Pancreas (tissue), 10 donors: ENCODE measurements at regions not wholly inside any gene's neighbourhood (a gene's known extent, or its start where the extent isn't known, plus 50 kb on each side); places are given as distances from the start of the nearest gene placed in this dataset.

Source experiments
- ATAC-seq, 4 donors: fragments of 200-7000 bp; cut with Tn5 transposase; one replicate each; pipeline versions ENCODE4 v1.8.0 to v1.9.1; 2020; ENCODE audit warnings: mild to moderate bottlenecking in 4 of 4, moderate library complexity in 4 of 4
- DNase-seq, 6 donors: peaks; one replicate each; pipeline ENCODE4 v3.0.0-alpha.2; 2020
- FAIRE-seq: peaks from 2 replicates; lab custom pipeline; 2012; peaks lifted over from hg19 to GRCh38; lab: Jason Lieb, UNC
- H3K27ac ChIP-seq, 4 donors: fragments of 200-600 bp; sonication (generic); 1 replicate in 3 of 4; 2 replicates in 1 of 4; pipeline versions ENCODE4 v1.5.0 to v1.8.0; 2020
- H3K27me3 ChIP-seq, 4 donors: fragments of 200-600 bp; one replicate each; pipeline ENCODE4 v1.8.0; 2021
- H3K36me3 ChIP-seq, 3 donors: fragments of 200-600 bp; sonication (generic) in 1 of 3; one replicate each; pipeline versions ENCODE4 v1.5.0 to v1.8.0; 2020 to 2021
- H3K4me1 ChIP-seq, 3 donors: fragments of 200-600 bp; one replicate each; pipeline ENCODE4 v1.8.0; 2021
- H3K4me3 ChIP-seq, 4 donors: fragments of 200-600 bp; sonication (generic) in 2 of 4; one replicate each; pipeline versions ENCODE4 v1.5.0 to v1.8.0; 2020 to 2021
- H3K9me3 ChIP-seq, 4 donors: fragments of 200-600 bp; one replicate each; pipeline ENCODE4 v1.8.0; 2021
- whole genome bisulfite sequencing, 2 donors: extraction: QIAGEN DNeasy Blood & Tissue Kit; methylation state at CpG; one replicate each; pipeline ENCODE4 v1.1.7; 2013; 5-methylcytosine and 5-hydroxymethylcytosine counted together
- intact Hi-C, 3 donors: fragments of 100-400 bp; cut with DNase I; formaldehyde crosslinking; loops; one replicate each; pipeline versions ENCODE4 v1.11.1 to v1.14.2; 2022
- TF ChIP-seq, protein P1 (sequence below), 4 donors: fragments of 200-600 bp; sonication (generic) in 3 of 4; IDR thresholded peaks; one replicate each; pipeline versions ENCODE4 v1.5.0 to v1.8.0; 2021; ENCODE audit warnings: antibody characterized with exemption in 4 of 4
- donor health status: healthy with polysubstance abuse.
- donor health status: DM: no; HTN: no; CAD: no; lungs with moderate emphysema.
- donor health status: DM: no; HTN: no; CAD: no.
- donor health status: control.
- donor health status: control.
- donor health status: Bipolar disorder and iron deficiency.
- donor health status: DM: yes; HTN: yes; CAD: no.
- donor health status: DM: no; HTN: no; CAD: no.
- donor health status: DM: no; HTN: no; CAD: no.
- donor health status: DM: yes; HTN: yes; CAD: no.

DNA sequence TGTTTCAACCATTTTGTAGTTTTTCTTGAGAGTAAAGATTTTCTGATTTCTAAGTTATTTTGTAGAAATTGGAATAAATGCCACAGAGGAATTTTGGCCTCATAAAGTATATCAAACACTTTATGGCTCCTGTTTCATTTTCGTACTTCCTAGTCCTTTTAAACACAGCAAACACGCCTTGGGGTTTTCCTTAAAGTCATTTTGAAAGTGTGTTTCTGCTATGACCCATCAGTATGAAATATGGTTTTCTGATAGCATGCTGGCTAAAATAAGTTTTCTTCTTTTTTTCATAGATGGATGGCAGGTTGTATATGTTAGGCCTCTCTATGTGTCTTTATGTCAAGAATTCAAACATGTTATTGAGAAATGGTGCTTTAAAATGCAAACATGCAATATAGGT lies 940.1 kb upstream of the TMPRSS15 start:
- no peak for ATAC-seq
- FAIRE-seq: no peak
- intact Hi-C loops: no loop called here
- WGBS, 2 donors: 77 to 86% methylated on average over 2 of the region's 2 CpGs
- H3K9me3 ChIP-seq: no peaks in the 10 kb centered on the region
- TF ChIP-seq, protein P1, sequence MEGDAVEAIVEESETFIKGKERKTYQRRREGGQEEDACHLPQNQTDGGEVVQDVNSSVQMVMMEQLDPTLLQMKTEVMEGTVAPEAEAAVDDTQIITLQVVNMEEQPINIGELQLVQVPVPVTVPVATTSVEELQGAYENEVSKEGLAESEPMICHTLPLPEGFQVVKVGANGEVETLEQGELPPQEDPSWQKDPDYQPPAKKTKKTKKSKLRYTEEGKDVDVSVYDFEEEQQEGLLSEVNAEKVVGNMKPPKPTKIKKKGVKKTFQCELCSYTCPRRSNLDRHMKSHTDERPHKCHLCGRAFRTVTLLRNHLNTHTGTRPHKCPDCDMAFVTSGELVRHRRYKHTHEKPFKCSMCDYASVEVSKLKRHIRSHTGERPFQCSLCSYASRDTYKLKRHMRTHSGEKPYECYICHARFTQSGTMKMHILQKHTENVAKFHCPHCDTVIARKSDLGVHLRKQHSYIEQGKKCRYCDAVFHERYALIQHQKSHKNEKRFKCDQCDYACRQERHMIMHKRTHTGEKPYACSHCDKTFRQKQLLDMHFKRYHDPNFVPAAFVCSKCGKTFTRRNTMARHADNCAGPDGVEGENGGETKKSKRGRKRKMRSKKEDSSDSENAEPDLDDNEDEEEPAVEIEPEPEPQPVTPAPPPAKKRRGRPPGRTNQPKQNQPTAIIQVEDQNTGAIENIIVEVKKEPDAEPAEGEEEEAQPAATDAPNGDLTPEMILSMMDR (IDR thresholded peaks at IDR 0.05): no peak
- no peaks in the 10 kb centered on the region for H3K36me3 ChIP-seq
- no peaks in the 10 kb centered on the region for H3K4me1 ChIP-seq
- DNase-seq: no peak
- no peak overlapping the region for H3K4me3 ChIP-seq
- H3K27me3 ChIP-seq: no peaks in the 10 kb centered on the region
- no peak overlapping the region for H3K27ac ChIP-seq

DNA sequence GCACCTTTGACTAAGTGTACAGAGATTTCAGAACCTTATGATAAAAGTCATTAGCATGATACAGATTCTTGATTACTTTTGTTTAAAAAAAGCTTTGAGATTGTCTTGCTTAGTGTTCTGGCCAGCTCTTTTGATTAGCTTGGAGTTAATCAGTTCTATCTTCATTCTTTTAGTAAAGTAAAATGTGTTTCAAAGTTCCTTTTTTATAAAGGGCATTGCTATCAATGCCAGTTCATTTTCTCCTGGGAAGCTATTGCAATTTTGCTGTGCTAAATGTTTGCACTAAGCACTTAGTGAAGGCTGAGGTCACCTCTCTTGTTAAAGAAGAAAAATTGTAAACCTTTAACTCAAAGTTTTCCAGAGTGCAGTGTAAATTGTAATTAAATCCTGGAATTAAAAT lies 946.7 kb upstream of the TMPRSS15 start:
- no peaks in the 10 kb centered on the region for H3K9me3 ChIP-seq
- TF ChIP-seq, protein P1 (IDR thresholded peaks at IDR 0.05): no peak
- H3K4me3 ChIP-seq: no peak overlapping the region
- H3K27ac ChIP-seq: no peak overlapping the region
- no peaks in the 10 kb centered on the region for H3K36me3 ChIP-seq
- no peak for DNase-seq
- no peaks in the 10 kb centered on the region for H3K27me3 ChIP-seq
- peaks cover 0 to 7% (median 0%) of the 10 kb centered on the region in 3 donors for H3K4me1 ChIP-seq
- no peak for FAIRE-seq
- ATAC-seq: no peak
- intact Hi-C loops: no loop called here

DNA sequence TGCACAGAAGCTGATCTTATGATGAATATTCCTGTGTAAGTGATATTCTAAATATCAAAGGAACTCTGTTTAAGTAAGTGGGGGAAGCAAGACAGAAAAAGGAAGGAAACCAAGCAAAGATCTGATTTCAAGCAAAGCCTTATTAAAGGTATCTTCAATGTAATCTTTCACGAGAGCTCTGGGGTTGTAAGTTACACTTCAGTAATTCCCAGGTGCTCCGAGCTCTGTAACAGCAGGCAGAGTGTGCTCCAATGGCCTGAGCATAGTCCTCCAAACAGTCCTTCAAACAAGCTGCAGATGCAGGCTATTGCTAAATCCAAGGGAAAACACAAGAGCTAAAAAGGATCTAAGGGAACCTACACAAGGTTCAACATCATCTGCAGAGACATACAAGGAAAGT lies 949.7 kb upstream of the TMPRSS15 start:
- Histone ChIP-seq H3K9me3 (no peaks in the 10 kb centered on the region), H3K27me3 (no peaks in the 10 kb centered on the region), H3K4me3 (no peak overlapping the region), H3K27ac (no peak overlapping the region), H3K36me3 (no peaks in the 10 kb centered on the region), H3K4me1 (peaks cover 0 to 7% (median 0%) of the 10 kb centered on the region in 3 donors)
- TF ChIP-seq, protein P1 (IDR thresholded peaks at IDR 0.05): no peak
- ATAC-seq: no peak
- WGBS, 2 donors: 67 to 77% methylated on average over 2 of the region's 2 CpGs
- intact Hi-C loops: no loop called here
- no peak for FAIRE-seq
- no peak for DNase-seq

DNA sequence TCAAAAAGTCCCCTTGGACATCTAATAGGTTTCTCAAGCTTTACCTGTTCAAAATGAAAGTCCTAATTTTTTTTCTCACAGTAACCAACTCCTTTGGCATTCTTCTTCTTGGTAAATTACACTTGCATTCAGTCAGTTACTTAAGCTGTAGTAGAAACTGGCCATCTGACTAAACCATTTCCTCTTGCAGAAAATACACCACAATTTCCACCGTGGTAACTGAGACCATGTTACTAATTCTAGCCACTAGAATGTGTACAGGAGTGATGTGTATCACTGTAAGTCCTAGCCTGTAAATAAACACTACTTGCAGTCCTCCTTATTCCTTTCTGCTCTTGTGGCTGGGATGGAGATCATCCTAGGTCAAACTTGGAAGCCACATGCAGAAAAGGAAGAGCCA lies 965.4 kb upstream of the TMPRSS15 start:
- DNase-seq (no peak), FAIRE-seq (no peak), ATAC-seq (no peak)
- no peak overlapping the region for H3K4me3 ChIP-seq
- H3K36me3 ChIP-seq: no peaks in the 10 kb centered on the region
- H3K27ac ChIP-seq: no peak overlapping the region
- WGBS, 2 donors: 22 to 41% methylated on average over 1 of the region's 1 CpG
- no peaks in the 10 kb centered on the region for H3K4me1 ChIP-seq
- TF ChIP-seq, protein P1 (IDR thresholded peaks at IDR 0.05): no peak
- H3K27me3 ChIP-seq: no peaks in the 10 kb centered on the region
- H3K9me3 ChIP-seq: no peaks in the 10 kb centered on the region
- intact Hi-C loops: no loop called here

DNA sequence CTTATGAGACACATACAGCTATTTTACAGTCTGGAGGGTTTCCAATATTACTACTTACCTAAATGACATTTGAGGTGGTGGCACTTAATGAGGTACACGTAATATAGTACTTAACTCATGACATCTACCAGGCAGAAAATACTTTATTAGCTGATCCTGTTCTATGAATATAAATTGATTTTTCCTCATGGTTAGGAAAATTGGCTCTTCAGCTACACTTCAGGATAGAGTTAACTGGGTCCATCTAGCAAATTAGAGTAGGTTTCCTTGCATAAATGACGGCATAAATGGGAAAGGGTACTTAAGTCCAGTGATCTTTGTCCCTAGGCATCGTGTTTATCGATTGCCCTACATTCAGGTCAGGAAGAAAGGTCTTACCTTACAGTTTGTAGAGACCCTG lies 988.8 kb upstream of the TMPRSS15 start:
- no peak for FAIRE-seq
- no peak for ATAC-seq
- TF ChIP-seq, protein P1 (IDR thresholded peaks at IDR 0.05): no peak
- Histone ChIP-seq H3K27ac (no peak overlapping the region), H3K9me3 (no peaks in the 10 kb centered on the region), H3K27me3 (no peaks in the 10 kb centered on the region), H3K4me1 (no peaks in the 10 kb centered on the region), H3K36me3 (no peaks in the 10 kb centered on the region), H3K4me3 (no peak overlapping the region)
- WGBS, 2 donors: 54% methylated on average over 4 of the region's 4 CpGs
- DNase-seq: no peak
- intact Hi-C loops: no loop called here
